Retinal pigment epithelial cell (primary cell): ENCODE measurements at regions not wholly inside any gene's neighbourhood (a gene's known extent, or its start where the extent isn't known, plus 50 kb on each side); places are given as distances from the start of the nearest gene placed in this dataset.
A peak's percentile ranks its signal among the peaks of the same experiment; 100 is the strongest.
"Not testable (repeated sequence)": the region's sequence is repeated elsewhere in the genome, so short reads cannot be mapped to it uniquely, and the experiment has no call there.

Experiments used
- DNase-seq: peaks from one replicate; pipeline ENCODE4 v3.0.0-alpha.2; 2010; ENCODE audit warnings: low read depth
- H3K4me3 ChIP-seq: 2 replicates; pipeline ENCODE4 v1.5.1; 2011; ENCODE audit warnings: mild to moderate bottlenecking, low read length, control low read depth, moderate library complexity
- TF ChIP-seq, protein P1 (sequence below): conservative IDR thresholded peaks from 2 replicates; pipeline ENCODE4 v1.5.1; 2011; ENCODE audit warnings: low read depth, low read length, control low read depth, inconsistent platforms

DNA sequence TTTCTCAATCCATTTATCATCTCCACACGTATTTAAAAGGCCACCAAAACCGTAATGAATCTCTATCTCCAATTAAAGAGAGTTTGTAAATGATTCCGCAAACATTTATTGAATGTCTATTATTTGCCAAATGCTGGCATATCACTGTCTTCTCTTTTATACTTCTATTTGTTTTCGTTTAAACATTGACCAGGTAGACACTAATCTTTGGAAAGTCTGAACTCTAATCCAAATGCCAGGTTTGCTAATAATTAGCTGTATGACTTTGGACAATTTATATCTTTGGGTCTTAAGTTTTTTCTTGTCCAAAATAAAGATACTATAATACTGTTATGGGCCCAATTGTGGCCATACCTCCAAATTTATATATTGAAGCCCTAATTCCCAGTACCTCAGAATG, 299.2 kb upstream of the TBX18 start:
- TF ChIP-seq, protein P1, sequence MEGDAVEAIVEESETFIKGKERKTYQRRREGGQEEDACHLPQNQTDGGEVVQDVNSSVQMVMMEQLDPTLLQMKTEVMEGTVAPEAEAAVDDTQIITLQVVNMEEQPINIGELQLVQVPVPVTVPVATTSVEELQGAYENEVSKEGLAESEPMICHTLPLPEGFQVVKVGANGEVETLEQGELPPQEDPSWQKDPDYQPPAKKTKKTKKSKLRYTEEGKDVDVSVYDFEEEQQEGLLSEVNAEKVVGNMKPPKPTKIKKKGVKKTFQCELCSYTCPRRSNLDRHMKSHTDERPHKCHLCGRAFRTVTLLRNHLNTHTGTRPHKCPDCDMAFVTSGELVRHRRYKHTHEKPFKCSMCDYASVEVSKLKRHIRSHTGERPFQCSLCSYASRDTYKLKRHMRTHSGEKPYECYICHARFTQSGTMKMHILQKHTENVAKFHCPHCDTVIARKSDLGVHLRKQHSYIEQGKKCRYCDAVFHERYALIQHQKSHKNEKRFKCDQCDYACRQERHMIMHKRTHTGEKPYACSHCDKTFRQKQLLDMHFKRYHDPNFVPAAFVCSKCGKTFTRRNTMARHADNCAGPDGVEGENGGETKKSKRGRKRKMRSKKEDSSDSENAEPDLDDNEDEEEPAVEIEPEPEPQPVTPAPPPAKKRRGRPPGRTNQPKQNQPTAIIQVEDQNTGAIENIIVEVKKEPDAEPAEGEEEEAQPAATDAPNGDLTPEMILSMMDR: no peak
- no peak overlapping the region for H3K4me3 ChIP-seq
- no peak for DNase-seq

DNA sequence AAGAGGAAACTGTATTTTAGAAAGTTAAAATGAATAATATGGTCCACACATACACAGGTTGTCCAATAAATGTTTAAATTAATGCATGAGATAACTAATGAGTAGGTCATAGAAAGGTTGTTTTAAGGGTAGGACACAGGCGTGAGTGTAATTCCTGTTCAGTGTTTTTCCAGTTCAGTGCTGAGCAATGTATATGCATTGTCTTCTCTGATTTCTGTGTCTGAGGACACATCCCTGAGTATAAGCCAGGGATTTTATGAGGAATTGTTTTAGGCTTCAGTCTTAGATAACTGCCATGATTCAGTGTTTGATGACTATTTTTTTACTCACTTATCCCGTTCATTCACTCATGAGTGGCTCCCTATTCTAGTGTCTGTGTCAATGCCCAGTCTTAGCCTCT, 298.5 kb upstream of the TBX18 start:
- no peak overlapping the region for H3K4me3 ChIP-seq
- TF ChIP-seq, protein P1: no peak
- no peak for DNase-seq

DNA sequence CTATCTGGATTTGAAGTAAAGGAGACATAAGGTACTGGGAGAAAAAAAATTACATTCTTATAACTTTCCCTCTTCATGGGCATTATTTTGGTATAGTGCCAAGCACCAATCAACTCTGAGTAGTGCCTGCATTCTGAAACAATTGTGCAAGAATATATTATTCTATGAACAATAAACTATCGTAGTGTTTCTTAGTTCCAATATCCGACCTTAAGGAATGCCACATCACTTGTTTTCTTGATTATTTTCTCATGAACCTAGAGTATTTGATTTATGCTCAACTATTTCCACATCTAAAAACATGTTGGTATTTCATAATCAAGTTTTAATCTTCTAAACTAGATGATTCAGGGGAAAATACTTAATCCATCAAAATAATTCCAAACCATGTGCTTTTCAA, 294.4 kb upstream of the TBX18 start:
- DNase-seq: peak; percentile 93
- TF ChIP-seq, protein P1: no peak

GRCh38 chr6:85050149-85050548, 285.8 kb upstream of the TBX18 start:
- no peak for DNase-seq
- TF ChIP-seq, protein P1: no peak
- no peak overlapping the region for H3K4me3 ChIP-seq

More for the DNA sequence above, 294.4 kb upstream of the TBX18 start:
- H3K4me3 ChIP-seq: no peak overlapping the region

DNA sequence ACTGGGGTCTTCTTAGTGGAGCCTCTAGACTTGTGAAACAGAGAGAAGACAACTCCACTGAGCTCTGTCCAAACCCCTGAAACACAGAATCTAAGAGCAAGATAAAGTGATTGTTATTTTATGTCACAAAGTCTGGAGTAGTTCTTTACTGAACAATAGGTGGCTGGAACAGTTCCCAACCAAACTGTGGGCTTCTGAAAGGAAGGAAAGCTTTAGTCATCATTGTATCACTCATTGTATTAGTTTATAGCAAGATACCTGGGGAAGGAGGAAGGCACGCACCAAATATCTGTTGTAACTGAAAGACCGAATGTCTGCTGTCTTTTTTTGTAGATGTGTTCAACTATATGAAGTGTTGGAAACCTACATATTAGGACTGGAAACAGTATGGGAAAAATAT, 284.9 kb upstream of the TBX18 start:
- no peak overlapping the region for H3K4me3 ChIP-seq
- TF ChIP-seq, protein P1: no peak
- DNase-seq: no peak

- H3K4me3 ChIP-seq: no peak overlapping the region
- no peak for DNase-seq
- TF ChIP-seq, protein P1: no peak
Observed at GRCh38 chr6:85047818-85048217, 283.4 kb upstream of the TBX18 start.

DNA sequence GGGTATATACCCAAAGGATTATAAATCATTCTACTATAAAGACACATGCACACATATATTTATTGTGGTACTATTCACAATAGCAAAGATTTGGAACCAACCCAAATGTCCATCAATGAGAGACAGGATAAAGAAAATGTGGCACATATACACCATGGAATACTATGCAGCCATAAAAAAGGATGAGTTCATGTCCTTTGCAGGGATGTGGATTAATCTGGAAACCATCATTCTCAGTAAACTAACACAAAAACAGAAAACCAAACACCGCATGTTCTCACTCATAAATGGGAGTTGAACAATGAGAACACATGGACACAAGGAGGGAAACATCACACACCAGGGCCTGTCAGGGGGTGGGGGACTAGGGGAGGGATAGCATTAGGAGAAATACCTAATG, 281.4 kb upstream of the TBX18 start:
- not testable (repeated sequence) for DNase-seq, H3K4me3 ChIP-seq

GRCh38 chr6:85044361-85044760, 280.0 kb upstream of the TBX18 start:
- no peak for DNase-seq
- TF ChIP-seq, protein P1: no peak
- no peak overlapping the region for H3K4me3 ChIP-seq
